B cell (primary cell): ENCODE measurements at regions not wholly inside any gene's neighbourhood (a gene's known extent, or its start where the extent isn't known, plus 50 kb on each side); places are given as distances from the start of the nearest gene placed in this dataset.

ENCODE experiments used
- EZH2 ChIP-seq: IDR thresholded peaks from 2 replicates; pipeline ENCODE4 v1.6.1; 2012; ENCODE audit warnings: borderline replicate concordance, low read depth, mild to moderate bottlenecking, moderate library complexity, low read length; ENCODE audit not compliant: insufficient read depth, poor library complexity, severe bottlenecking
- TF ChIP-seq, protein P1 (sequence below): fragments of 200-600 bp; IDR thresholded peaks from one replicate; pipeline ENCODE4 v1.8.0; 2022; ENCODE audit warnings: antibody characterized with exemption, mild to moderate bottlenecking

- TF ChIP-seq, protein P1, sequence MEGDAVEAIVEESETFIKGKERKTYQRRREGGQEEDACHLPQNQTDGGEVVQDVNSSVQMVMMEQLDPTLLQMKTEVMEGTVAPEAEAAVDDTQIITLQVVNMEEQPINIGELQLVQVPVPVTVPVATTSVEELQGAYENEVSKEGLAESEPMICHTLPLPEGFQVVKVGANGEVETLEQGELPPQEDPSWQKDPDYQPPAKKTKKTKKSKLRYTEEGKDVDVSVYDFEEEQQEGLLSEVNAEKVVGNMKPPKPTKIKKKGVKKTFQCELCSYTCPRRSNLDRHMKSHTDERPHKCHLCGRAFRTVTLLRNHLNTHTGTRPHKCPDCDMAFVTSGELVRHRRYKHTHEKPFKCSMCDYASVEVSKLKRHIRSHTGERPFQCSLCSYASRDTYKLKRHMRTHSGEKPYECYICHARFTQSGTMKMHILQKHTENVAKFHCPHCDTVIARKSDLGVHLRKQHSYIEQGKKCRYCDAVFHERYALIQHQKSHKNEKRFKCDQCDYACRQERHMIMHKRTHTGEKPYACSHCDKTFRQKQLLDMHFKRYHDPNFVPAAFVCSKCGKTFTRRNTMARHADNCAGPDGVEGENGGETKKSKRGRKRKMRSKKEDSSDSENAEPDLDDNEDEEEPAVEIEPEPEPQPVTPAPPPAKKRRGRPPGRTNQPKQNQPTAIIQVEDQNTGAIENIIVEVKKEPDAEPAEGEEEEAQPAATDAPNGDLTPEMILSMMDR = no peak
- TF ChIP-seq EZH2 = no peak
Measured at GRCh38 chr7:16098585-16099179, 322.7 kb downstream of the CRPPA start.
